ENCODE measurements at regions not wholly inside any gene's neighbourhood (a gene's known extent, or its start where the extent isn't known, plus 50 kb on each side); places are given as distances from the start of the nearest gene placed in this dataset.

DNA sequence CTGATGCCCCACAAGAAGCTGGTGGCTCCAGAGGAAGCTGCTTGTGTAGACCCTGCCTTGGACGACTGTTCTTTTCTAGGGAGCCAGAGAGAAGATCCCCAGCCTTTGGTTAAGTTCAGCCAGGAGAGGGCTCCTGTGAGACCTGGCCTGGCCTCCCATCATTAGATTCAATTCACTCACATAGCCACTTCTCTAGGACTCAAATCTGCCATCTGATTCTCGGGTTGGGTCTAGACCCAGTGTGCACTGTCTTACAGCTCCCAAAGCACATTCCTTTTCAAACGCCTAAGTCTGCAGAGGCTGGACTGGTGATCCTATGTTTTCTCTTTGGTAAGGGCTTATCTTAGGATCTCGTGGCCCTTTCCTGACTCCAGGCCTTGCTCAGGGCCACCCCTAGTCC lies 81.7 kb upstream of the NPHP3 start:
- H3K4me1 ChIP-seq (ENCODE audit: control insufficient read depth in 5 of 5, insufficient read depth in 5 of 5, low read length in 5 of 5), result peaks cover 0 to 15% (median 6%) of the 10 kb centered on the region in 5 donors
- H3K4me3 ChIP-seq, result no peak overlapping the region
- H3K27ac ChIP-seq (ENCODE audit: low read depth in 1 of 2, low read length in 1 of 2), result peak overlapping the region in 1 of 2 donors; percentile 9
- TF ChIP-seq, protein P1, sequence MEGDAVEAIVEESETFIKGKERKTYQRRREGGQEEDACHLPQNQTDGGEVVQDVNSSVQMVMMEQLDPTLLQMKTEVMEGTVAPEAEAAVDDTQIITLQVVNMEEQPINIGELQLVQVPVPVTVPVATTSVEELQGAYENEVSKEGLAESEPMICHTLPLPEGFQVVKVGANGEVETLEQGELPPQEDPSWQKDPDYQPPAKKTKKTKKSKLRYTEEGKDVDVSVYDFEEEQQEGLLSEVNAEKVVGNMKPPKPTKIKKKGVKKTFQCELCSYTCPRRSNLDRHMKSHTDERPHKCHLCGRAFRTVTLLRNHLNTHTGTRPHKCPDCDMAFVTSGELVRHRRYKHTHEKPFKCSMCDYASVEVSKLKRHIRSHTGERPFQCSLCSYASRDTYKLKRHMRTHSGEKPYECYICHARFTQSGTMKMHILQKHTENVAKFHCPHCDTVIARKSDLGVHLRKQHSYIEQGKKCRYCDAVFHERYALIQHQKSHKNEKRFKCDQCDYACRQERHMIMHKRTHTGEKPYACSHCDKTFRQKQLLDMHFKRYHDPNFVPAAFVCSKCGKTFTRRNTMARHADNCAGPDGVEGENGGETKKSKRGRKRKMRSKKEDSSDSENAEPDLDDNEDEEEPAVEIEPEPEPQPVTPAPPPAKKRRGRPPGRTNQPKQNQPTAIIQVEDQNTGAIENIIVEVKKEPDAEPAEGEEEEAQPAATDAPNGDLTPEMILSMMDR (IDR thresholded peaks at IDR 0.05; ENCODE audit: control extremely low read depth, extremely low read depth), result no peak
- H3K9ac ChIP-seq (ENCODE audit: insufficient read depth in 1 of 2, low read length in 2 of 2), result no peak overlapping the region
- no peaks in the 10 kb centered on the region for H3K36me3 ChIP-seq (ENCODE audit: control insufficient read depth in 4 of 4, insufficient read depth in 4 of 4, low read length in 4 of 4)
- no peaks in the 10 kb centered on the region for H3K9me3 ChIP-seq (ENCODE audit: control insufficient read depth in 4 of 4, insufficient read depth in 3 of 4, low read length in 3 of 4)
- no peak for ATAC-seq (ENCODE audit: insufficient read depth, low FRiP score)
- WGBS, 2 donors, result 65 to 70% methylated on average over 4 of the region's 4 CpGs
- no peaks in the 10 kb centered on the region for H3K27me3 ChIP-seq (ENCODE audit: control insufficient read depth in 3 of 3, insufficient read depth in 3 of 3, low read length in 2 of 3)
- DNase-seq, result peak in 1 of 3 donors; percentile 16

DNA sequence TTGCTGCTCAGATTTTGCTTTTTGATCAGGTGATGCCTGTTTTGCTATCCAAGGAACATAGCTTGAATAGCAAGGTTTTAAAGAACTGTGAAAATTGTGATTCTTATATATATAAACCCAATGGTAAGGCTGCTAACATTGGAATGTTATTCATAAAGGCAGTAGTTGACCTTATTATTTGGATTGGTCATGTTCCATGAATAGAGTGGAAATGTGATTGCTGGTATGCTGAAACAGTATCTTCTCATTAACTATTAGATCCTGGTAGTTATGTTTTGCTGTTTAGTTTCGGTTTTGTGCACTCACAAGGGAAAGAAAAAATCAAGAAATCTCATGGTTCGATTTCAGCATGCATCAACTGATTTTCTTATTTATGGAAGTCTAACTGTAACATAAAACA lies 78.7 kb upstream of the NPHP3 start:
- peak in 1 of 3 donors; percentile 34 for DNase-seq
- H3K27ac ChIP-seq (ENCODE audit: low read depth in 1 of 2, low read length in 1 of 2), result no peak overlapping the region

DNA sequence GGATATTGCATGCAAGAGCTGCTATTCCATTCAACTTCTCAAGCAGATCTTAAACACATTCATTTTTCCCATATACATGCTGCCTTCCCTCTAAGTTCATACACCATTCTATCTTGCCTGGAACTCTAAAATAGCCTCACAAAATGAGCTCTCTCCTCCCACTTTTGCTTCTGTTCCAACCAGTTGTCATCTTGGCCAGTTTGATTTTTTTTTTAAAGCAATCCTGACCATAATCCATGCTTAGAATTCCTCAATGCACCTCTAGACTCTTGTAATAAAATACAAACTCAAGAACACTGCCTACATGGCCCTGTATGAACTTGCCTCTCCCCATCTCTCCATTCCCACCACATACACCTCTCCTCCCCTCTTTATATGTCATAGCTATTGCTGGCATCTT lies 68.6 kb upstream of the NPHP3 start:
- H3K27me3 ChIP-seq (ENCODE audit: control insufficient read depth in 3 of 3, insufficient read depth in 3 of 3, low read length in 2 of 3), result no peaks in the 10 kb centered on the region
- TF ChIP-seq, protein P1 (IDR thresholded peaks at IDR 0.05; ENCODE audit: control extremely low read depth, extremely low read depth), result no peak
- DNase-seq (no peak), ATAC-seq (ENCODE audit: insufficient read depth, low FRiP score) (no peak)
- H3K4me1 ChIP-seq (ENCODE audit: control insufficient read depth in 5 of 5, insufficient read depth in 5 of 5, low read length in 5 of 5), result peaks cover 0 to 32% (median 3%) of the 10 kb centered on the region in 5 donors
- no peak overlapping the region for H3K27ac ChIP-seq (ENCODE audit: low read depth in 1 of 2, low read length in 1 of 2)
- no peak overlapping the region for H3K9ac ChIP-seq (ENCODE audit: insufficient read depth in 1 of 2, low read length in 2 of 2)
- no peaks in the 10 kb centered on the region for H3K36me3 ChIP-seq (ENCODE audit: control insufficient read depth in 4 of 4, insufficient read depth in 4 of 4, low read length in 4 of 4)
- peaks cover 0 to 3% (median 0%) of the 10 kb centered on the region in 4 donors for H3K9me3 ChIP-seq (ENCODE audit: control insufficient read depth in 4 of 4, insufficient read depth in 3 of 4, low read length in 3 of 4)
- no peak overlapping the region for H3K4me3 ChIP-seq

More for the DNA sequence above, 78.7 kb upstream of the NPHP3 start:
- Histone ChIP-seq H3K9me3 (ENCODE audit: control insufficient read depth in 4 of 4, insufficient read depth in 3 of 4, low read length in 3 of 4) (no peaks in the 10 kb centered on the region), H3K4me1 (ENCODE audit: control insufficient read depth in 5 of 5, insufficient read depth in 5 of 5, low read length in 5 of 5) (peaks cover 0 to 15% (median 6%) of the 10 kb centered on the region in 5 donors), H3K27me3 (ENCODE audit: control insufficient read depth in 3 of 3, insufficient read depth in 3 of 3, low read length in 2 of 3) (no peaks in the 10 kb centered on the region), H3K36me3 (ENCODE audit: control insufficient read depth in 4 of 4, insufficient read depth in 4 of 4, low read length in 4 of 4) (no peaks in the 10 kb centered on the region), H3K9ac (ENCODE audit: insufficient read depth in 1 of 2, low read length in 2 of 2) (no peak overlapping the region), H3K4me3 (no peak overlapping the region)
- no peak for ATAC-seq (ENCODE audit: insufficient read depth, low FRiP score)
- WGBS, 2 donors, result 31 to 82% methylated on average over 2 of the region's 2 CpGs
- TF ChIP-seq, protein P1 (IDR thresholded peaks at IDR 0.05; ENCODE audit: control extremely low read depth, extremely low read depth), result no peak

DNA sequence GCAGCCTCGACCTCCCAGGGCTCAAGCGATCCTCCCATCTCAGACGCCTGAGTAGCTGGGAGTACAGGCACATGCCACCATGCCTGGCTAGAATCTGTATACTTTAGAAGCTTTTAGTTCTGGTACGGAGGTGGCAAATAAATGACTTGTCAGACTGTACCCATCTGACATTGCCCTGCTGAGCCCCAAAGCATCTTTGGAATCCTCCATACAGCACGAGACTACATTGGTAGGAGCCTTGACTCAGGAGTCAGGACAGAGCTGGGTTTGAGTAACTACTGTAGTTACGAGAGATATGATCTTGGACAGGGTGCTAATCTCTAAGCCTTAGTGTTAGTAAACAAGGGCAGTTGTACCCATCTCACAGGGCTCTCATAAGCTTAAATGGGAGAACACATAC lies 67.8 kb upstream of the NPHP3 start:
- DNase-seq (peak in 1 of 3 donors; percentile 40), ATAC-seq (ENCODE audit: insufficient read depth, low FRiP score) (no peak)
- TF ChIP-seq, protein P1 (IDR thresholded peaks at IDR 0.05; ENCODE audit: control extremely low read depth, extremely low read depth), result no peak
- H3K27me3 ChIP-seq (ENCODE audit: control insufficient read depth in 3 of 3, insufficient read depth in 3 of 3, low read length in 2 of 3), result no peaks in the 10 kb centered on the region
- H3K4me3 ChIP-seq, result no peak overlapping the region
- WGBS, 2 donors, result 81 to 85% methylated on average over 6 of the region's 6 CpGs
- peaks cover 0 to 32% (median 3%) of the 10 kb centered on the region in 5 donors for H3K4me1 ChIP-seq (ENCODE audit: control insufficient read depth in 5 of 5, insufficient read depth in 5 of 5, low read length in 5 of 5)
- H3K36me3 ChIP-seq (ENCODE audit: control insufficient read depth in 4 of 4, insufficient read depth in 4 of 4, low read length in 4 of 4), result no peaks in the 10 kb centered on the region
- H3K27ac ChIP-seq (ENCODE audit: low read depth in 1 of 2, low read length in 1 of 2), result no peak overlapping the region
- H3K9ac ChIP-seq (ENCODE audit: insufficient read depth in 1 of 2, low read length in 2 of 2), result no peak overlapping the region
- peaks cover 0 to 3% (median 0%) of the 10 kb centered on the region in 4 donors for H3K9me3 ChIP-seq (ENCODE audit: control insufficient read depth in 4 of 4, insufficient read depth in 3 of 4, low read length in 3 of 4)
